H1 (cell line): ENCODE measurements at regions not wholly inside any gene's neighbourhood (a gene's known extent, or its start where the extent isn't known, plus 50 kb on each side); places are given as distances from the start of the nearest gene placed in this dataset.
"Not testable (repeated sequence)": the region's sequence is repeated elsewhere in the genome, so short reads cannot be mapped to it uniquely, and the experiment has no call there.

ENCODE experiments used
- CTCF ChIA-PET: fragments of 300-600 bp; sonication (Branson Sonifier 250); formaldehyde crosslinking; loops from one replicate; lab custom pipeline; 2021; ENCODE audit not compliant: partially characterized antibody; lab: Charles Lee
- POLR2A ChIA-PET: fragments of 300-600 bp; sonication (Branson Sonifier 250); formaldehyde crosslinking; loops from one replicate; lab custom pipeline; 2021; ENCODE audit warnings: inconsistent platforms; ENCODE audit not compliant: partially characterized antibody; lab: Charles Lee
- DNase-seq, 2 experiments: peaks; one replicate each; pipeline versions ENCODE4 v3.0.0 to v3.0.0-alpha.2; 2010 to 2022; ENCODE audit warnings: low spot score in 2 of 2, low read depth in 1 of 2, mixed read lengths in 1 of 2
- FAIRE-seq: peaks from 2 replicates; lab custom pipeline; 2011; peaks lifted over from hg19 to GRCh38; lab: Jason Lieb, UNC
- H2AFZ ChIP-seq: 2 replicates; pipeline ENCODE4 v1.8.1; 2012; ENCODE audit warnings: low read length, inconsistent platforms
- H2AK5ac ChIP-seq: 2 replicates; pipeline ENCODE4 v1.6.1; 2013; ENCODE audit warnings: low read depth, low read length
- H2BK120ac ChIP-seq: replicated peaks from 2 replicates; pipeline ENCODE3; 2013; ENCODE audit warnings: low read depth, low read length, inconsistent platforms
- H2BK12ac ChIP-seq: 2 replicates; pipeline ENCODE4 v1.6.1; 2013; ENCODE audit warnings: low read depth, low read length
- H2BK15ac ChIP-seq: 2 replicates; pipeline ENCODE4 v1.6.1; 2013; ENCODE audit warnings: low read length
- H2BK20ac ChIP-seq: 2 replicates; pipeline ENCODE4 v1.6.1; 2013; ENCODE audit warnings: low read length
- H2BK5ac ChIP-seq: 2 replicates; pipeline ENCODE4 v1.6.1; 2013; ENCODE audit warnings: low read depth, low read length
- H3K14ac ChIP-seq: 2 replicates; pipeline ENCODE4 v1.6.1; 2013; ENCODE audit warnings: inconsistent platforms; ENCODE audit not compliant: insufficient read length
- H3K18ac ChIP-seq: 2 replicates; pipeline ENCODE4 v1.6.1; 2013; ENCODE audit warnings: low read length; ENCODE audit errors: extremely low read depth
- H3K23ac ChIP-seq: 2 replicates; pipeline ENCODE4 v1.6.1; 2013; ENCODE audit warnings: inconsistent platforms; ENCODE audit not compliant: insufficient read length
- H3K23me2 ChIP-seq: 2 replicates; pipeline ENCODE4 v1.6.1; 2013; ENCODE audit warnings: low read depth, low read length
- H3K27ac ChIP-seq: 2 replicates; pipeline ENCODE4 v1.6.1; 2011; ENCODE audit warnings: low read depth, low read length, inconsistent platforms
- H3K27me3 ChIP-seq, 4 experiments: replicated peaks in 1 of 4; 1 replicate in 1 of 4; 2 replicates in 3 of 4; pipeline versions ENCODE4 v1.6.1 to v1.8.1; 2011 to 2013; ENCODE audit warnings: low read length in 3 of 4, mild to moderate bottlenecking in 3 of 4, inconsistent platforms in 2 of 4, mixed read lengths in 2 of 4, moderate library complexity in 1 of 4; ENCODE audit not compliant: control insufficient read depth in 3 of 4, insufficient read depth in 3 of 4; ENCODE audit errors: extremely low read depth in 1 of 4
- H3K36me3 ChIP-seq, 4 experiments: 2 replicates each; pipeline versions ENCODE4 v1.6.1 to v1.8.1; 2011 to 2013; ENCODE audit warnings: mild to moderate bottlenecking in 4 of 4, low read length in 3 of 4, moderate library complexity in 2 of 4, control low read depth in 1 of 4, inconsistent platforms in 1 of 4; ENCODE audit not compliant: insufficient read depth in 4 of 4, control insufficient read depth in 2 of 4
- H3K4ac ChIP-seq: replicated peaks from 2 replicates; pipeline ENCODE3; 2013; ENCODE audit warnings: low read length, low read depth, mixed read lengths, inconsistent platforms; ENCODE audit not compliant: insufficient read length
- H3K4me1 ChIP-seq, 4 experiments: replicated peaks in 1 of 4; 1 replicate in 1 of 4; 2 replicates in 3 of 4; pipeline versions ENCODE4 v1.6.1 to v1.8.1; 2011 to 2013; ENCODE audit warnings: low read length in 3 of 4, inconsistent platforms in 2 of 4, mixed read lengths in 1 of 4; ENCODE audit not compliant: insufficient read depth in 4 of 4, control insufficient read depth in 3 of 4
- H3K4me2 ChIP-seq, 2 experiments: 2 replicates each; pipeline versions ENCODE4 v1.6.1 to v1.8.1; 2011 to 2013; ENCODE audit warnings: low read depth in 2 of 2, low read length in 2 of 2, control low read depth in 1 of 2, inconsistent platforms in 1 of 2, mild to moderate bottlenecking in 1 of 2; ENCODE audit not compliant: insufficient read depth in 1 of 2
- H3K4me3 ChIP-seq, 4 experiments: fragments of 200-600, 300-600 bp in 1 of 4; sonication (generic), shearing (Covaris generic), sonication (Bioruptor Twin) in 1 of 4; 2 replicates each; pipeline versions ENCODE4 v1.5.1 to v1.8.1; 2011 to 2016; ENCODE audit warnings: low read length in 4 of 4, low read depth in 3 of 4, control low read depth in 2 of 4, inconsistent platforms in 2 of 4, mild to moderate bottlenecking in 2 of 4, mixed read lengths in 1 of 4, moderate library complexity in 1 of 4; ENCODE audit not compliant: insufficient read depth in 2 of 4; ENCODE audit errors: extremely low read depth in 1 of 4
- H3K56ac ChIP-seq: replicated peaks from 2 replicates; pipeline ENCODE3; 2013; ENCODE audit warnings: low read depth, mild to moderate bottlenecking, mixed read lengths, low read length, inconsistent platforms; ENCODE audit not compliant: insufficient read length
- H3K79me1 ChIP-seq: 2 replicates; pipeline ENCODE4 v1.6.1; 2013; ENCODE audit warnings: low read depth, low read length, control low read depth
- H3K79me2 ChIP-seq, 2 experiments: 2 replicates each; pipeline versions ENCODE4 v1.6.1 to v1.8.1; 2012 to 2013; ENCODE audit warnings: low read length in 2 of 2, mild to moderate bottlenecking in 2 of 2, inconsistent platforms in 1 of 2; ENCODE audit not compliant: insufficient read depth in 2 of 2, control insufficient read depth in 1 of 2
- H3K9ac ChIP-seq, 4 experiments: replicated peaks in 1 of 4; 1 replicate in 1 of 4; 2 replicates in 3 of 4; pipeline versions ENCODE4 v1.6.1 to v1.8.1; 2011 to 2013; ENCODE audit warnings: low read depth in 3 of 4, low read length in 3 of 4, control low read depth in 2 of 4, mild to moderate bottlenecking in 2 of 4, moderate library complexity in 2 of 4, inconsistent platforms in 1 of 4; ENCODE audit errors: extremely low read depth in 1 of 4
- H3K9me3 ChIP-seq, 2 experiments: 2 replicates each; pipeline versions ENCODE4 v1.6.1 to v1.8.1; 2012 to 2013; ENCODE audit warnings: mild to moderate bottlenecking in 2 of 2, moderate library complexity in 2 of 2, control low read depth in 1 of 2, inconsistent platforms in 1 of 2, low read depth in 1 of 2, low read length in 1 of 2, mixed read lengths in 1 of 2; ENCODE audit not compliant: insufficient read depth in 2 of 2
- H4K20me1 ChIP-seq, 2 experiments: replicated peaks in 1 of 2; 2 replicates each; pipeline versions ENCODE3 to v1.8.1; 2011 to 2013; ENCODE audit warnings: inconsistent platforms in 2 of 2, low read length in 2 of 2, mild to moderate bottlenecking in 1 of 2; ENCODE audit not compliant: insufficient read depth in 2 of 2, control insufficient read depth in 1 of 2
- H4K5ac ChIP-seq: 2 replicates; pipeline ENCODE4 v1.6.1; 2013; ENCODE audit warnings: low read length, low read depth, mixed read lengths, inconsistent platforms; ENCODE audit not compliant: insufficient read length
- H4K8ac ChIP-seq: 2 replicates; pipeline ENCODE4 v1.8.0; 2013; ENCODE audit warnings: mild to moderate bottlenecking, moderate library complexity, low read length, inconsistent platforms; ENCODE audit not compliant: insufficient read depth; ENCODE audit errors: extremely low read depth
- H4K91ac ChIP-seq: replicated peaks from 2 replicates; pipeline ENCODE3; 2013; ENCODE audit warnings: low read length, mixed read lengths, inconsistent platforms; ENCODE audit not compliant: insufficient read length
- EGR1 ChIP-seq: IDR thresholded peaks from 2 replicates; pipeline ENCODE4 v1.6.1; 2011; ENCODE audit warnings: low read depth, low read length, borderline replicate concordance
- WGBS, 2 experiments: shearing (Covaris generic) in 1 of 2; methylation state at CpG; one replicate each; pipeline versions ENCODE4 v1.1.6 to v1.1.7; 2013 to 2015; ENCODE audit warnings: low lambda C conversion rate in 2 of 2, mixed read lengths in 2 of 2, inconsistent platforms in 1 of 2, low coverage in 1 of 2, missing lambda C conversion rate in 1 of 2; ENCODE audit not compliant: insufficient replicate concordance in 2 of 2, insufficient coverage in 1 of 2, insufficient read length in 1 of 2; ENCODE audit errors: extremely low coverage in 1 of 2, missing lambda C conversion rate in 1 of 2; 5-methylcytosine and 5-hydroxymethylcytosine counted together
- TF ChIP-seq, protein P1 (sequence below), 3 experiments: IDR thresholded peaks; 1 replicate in 2 of 3; 2 replicates in 1 of 3; pipeline versions ENCODE4 v1.5.1 to v1.6.1; 2011; ENCODE audit warnings: low read length in 3 of 3, mild to moderate bottlenecking in 3 of 3, inconsistent platforms in 2 of 3, low read depth in 1 of 3, moderate library complexity in 1 of 3; ENCODE audit not compliant: insufficient read depth in 1 of 3; ENCODE audit errors: control extremely low read depth in 1 of 3

DNA sequence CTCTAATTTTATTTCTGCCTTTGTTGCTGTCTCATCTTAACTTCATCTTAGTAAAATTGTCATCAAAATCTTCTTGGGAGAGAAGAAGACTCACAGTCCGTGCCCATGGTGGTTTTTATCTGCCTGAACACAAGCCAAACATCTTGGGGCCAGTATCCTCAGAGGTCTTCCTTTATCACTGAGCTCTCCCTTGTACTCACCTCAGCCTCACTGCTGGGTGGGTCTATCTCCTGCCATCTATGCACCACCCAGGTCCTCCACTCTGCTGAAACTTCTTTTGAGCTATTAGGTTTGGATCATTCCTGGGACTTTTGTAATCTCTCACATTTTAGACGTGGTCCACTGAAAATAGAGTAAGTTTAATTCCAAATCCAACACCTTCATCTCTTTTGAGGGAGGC, 116.3 kb upstream of the EPB41L4A start (continued):
- TF ChIP-seq, protein P1, sequence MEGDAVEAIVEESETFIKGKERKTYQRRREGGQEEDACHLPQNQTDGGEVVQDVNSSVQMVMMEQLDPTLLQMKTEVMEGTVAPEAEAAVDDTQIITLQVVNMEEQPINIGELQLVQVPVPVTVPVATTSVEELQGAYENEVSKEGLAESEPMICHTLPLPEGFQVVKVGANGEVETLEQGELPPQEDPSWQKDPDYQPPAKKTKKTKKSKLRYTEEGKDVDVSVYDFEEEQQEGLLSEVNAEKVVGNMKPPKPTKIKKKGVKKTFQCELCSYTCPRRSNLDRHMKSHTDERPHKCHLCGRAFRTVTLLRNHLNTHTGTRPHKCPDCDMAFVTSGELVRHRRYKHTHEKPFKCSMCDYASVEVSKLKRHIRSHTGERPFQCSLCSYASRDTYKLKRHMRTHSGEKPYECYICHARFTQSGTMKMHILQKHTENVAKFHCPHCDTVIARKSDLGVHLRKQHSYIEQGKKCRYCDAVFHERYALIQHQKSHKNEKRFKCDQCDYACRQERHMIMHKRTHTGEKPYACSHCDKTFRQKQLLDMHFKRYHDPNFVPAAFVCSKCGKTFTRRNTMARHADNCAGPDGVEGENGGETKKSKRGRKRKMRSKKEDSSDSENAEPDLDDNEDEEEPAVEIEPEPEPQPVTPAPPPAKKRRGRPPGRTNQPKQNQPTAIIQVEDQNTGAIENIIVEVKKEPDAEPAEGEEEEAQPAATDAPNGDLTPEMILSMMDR (IDR thresholded peaks at IDR 0.05; ENCODE audit: control extremely low read depth in 1 of 3, insufficient read depth in 1 of 3, low read depth in 1 of 3, low read length in 3 of 3): no peak
- TF ChIP-seq EGR1: no peak

DNA sequence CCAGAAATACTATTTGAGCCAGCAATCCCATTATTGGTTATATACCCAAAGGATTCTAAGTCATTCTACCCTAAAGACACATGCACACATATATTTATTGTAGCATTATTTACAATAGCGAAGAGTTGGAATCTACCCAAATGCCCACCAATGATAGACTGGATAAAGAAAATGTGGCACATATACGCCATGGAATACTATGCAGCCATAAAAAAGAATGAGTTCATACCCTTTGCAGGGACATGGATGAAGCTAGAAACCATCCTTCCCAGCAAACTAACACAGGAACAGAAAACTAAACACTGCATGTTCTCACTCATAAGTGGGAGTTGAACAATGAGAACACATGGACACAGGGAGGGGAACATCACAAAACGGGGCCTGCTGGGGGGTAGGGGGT, 125.5 kb upstream of the EPB41L4A start:
- H3K4ac ChIP-seq, H4K5ac ChIP-seq, H3K4me3 ChIP-seq, H2AK5ac ChIP-seq, H3K18ac ChIP-seq, H2BK12ac ChIP-seq, H3K4me2 ChIP-seq, H3K27me3 ChIP-seq, H2BK15ac ChIP-seq, H3K36me3 ChIP-seq, H4K91ac ChIP-seq, H3K23ac ChIP-seq, H2BK5ac ChIP-seq, H3K23me2 ChIP-seq, FAIRE-seq, H3K79me2 ChIP-seq, H4K8ac ChIP-seq, H3K27ac ChIP-seq, H2BK120ac ChIP-seq, POLR2A ChIA-PET, H4K20me1 ChIP-seq, H3K79me1 ChIP-seq, DNase-seq, H3K9me3 ChIP-seq, H2AFZ ChIP-seq, H2BK20ac ChIP-seq, H3K56ac ChIP-seq, H3K9ac ChIP-seq, H3K4me1 ChIP-seq, H3K14ac ChIP-seq: not testable (repeated sequence)
- CTCF ChIA-PET: interaction anchor here (0.8 to 13.1 kb wide), 5 partner anchors 15 to 248 kb away, joined by 3 to 126 read pairs (median 3); no protein-coding TSS in a partner anchor
- 88% methylated on average over 2 of the region's 3 CpGs; no CpG with 5 or more reads in 1 of the 2 experiments for WGBS, 2 experiments
